Astrocyte (in vitro differentiated cells and primary cell): ENCODE measurements at regions not wholly inside any gene's neighbourhood (a gene's known extent, or its start where the extent isn't known, plus 50 kb on each side); places are given as distances from the start of the nearest gene placed in this dataset.
"Not testable (repeated sequence)": the region's sequence is repeated elsewhere in the genome, so short reads cannot be mapped to it uniquely, and the experiment has no call there.

ENCODE experiments used
- CTCF ChIP-seq: IDR thresholded peaks from 2 replicates; pipeline ENCODE4 v1.5.1; 2011; ENCODE audit warnings: low read depth, mild to moderate bottlenecking, inconsistent platforms, low read length, moderate library complexity; ENCODE audit not compliant: insufficient read depth
- EZH2 ChIP-seq: IDR thresholded peaks from 2 replicates; pipeline ENCODE4 v1.6.1; 2012; ENCODE audit warnings: mild to moderate bottlenecking, low read length, inconsistent platforms; ENCODE audit not compliant: insufficient read depth

- TF ChIP-seq CTCF, EZH2: not testable (repeated sequence)
These were observed 174.7 kb downstream of the USP22 start for GRCh38 chr17:20867938-20868661.
